ENCODE measurements at regions not wholly inside any gene's neighbourhood (a gene's known extent, or its start where the extent isn't known, plus 50 kb on each side); places are given as distances from the start of the nearest gene placed in this dataset.

GRCh38 chr11:133618544-133618943, 86.2 kb upstream of the OPCML start:
- TF ChIP-seq POLR2AphosphoS5 (IDR thresholded peaks at IDR 0.05) (no peak), CTCF (IDR thresholded peaks at IDR 0.05) (no peak), POLR2A (IDR thresholded peaks at IDR 0.05) (no peak), EP300 (IDR thresholded peaks at IDR 0.05) (no peak)
